T-cell (primary cell): ENCODE measurements at regions not wholly inside any gene's neighbourhood (a gene's known extent, or its start where the extent isn't known, plus 50 kb on each side); places are given as distances from the start of the nearest gene placed in this dataset.
"Not testable (repeated sequence)": the region's sequence is repeated elsewhere in the genome, so short reads cannot be mapped to it uniquely, and the experiment has no call there.

ENCODE experiments used
- ATAC-seq, 4 experiments: fragments of 200-7000 bp in 3 of 4; fragments of 150-1000 bp in 1 of 4; cut with Tn5 transposase; replicated peaks in 1 of 4; 1 replicate in 3 of 4; 2 replicates in 1 of 4; pipeline ENCODE4 v1.10.0; 2021; ENCODE audit warnings: moderate library complexity in 3 of 4, mild to moderate bottlenecking in 2 of 4, moderate number of reproducible peaks in 1 of 4
- CTCF ChIA-PET, 2 donors: fragments of 300-600 bp; sonication (Branson Sonifier 250); formaldehyde crosslinking; loops; one replicate each; lab custom pipeline; 2022; ENCODE audit warnings: antibody characterized with exemption in 2 of 2; lab: Charles Lee
- POLR2A ChIA-PET, 2 donors: fragments of 300-600 bp; sonication (Branson Sonifier 250); formaldehyde crosslinking; loops; one replicate each; lab custom pipeline; 2022; ENCODE audit warnings: antibody characterized with exemption in 2 of 2; lab: Charles Lee
- DNase-seq, 35 experiments: peaks; one replicate each; pipeline versions ENCODE4 v3.0.0 to v3.0.0-alpha.2; 2013 to 2023
- H3K27ac ChIP-seq: one replicate; pipeline ENCODE4 v1.5.1; 2013; ENCODE audit warnings: low read length
- H3K27me3 ChIP-seq, 2 experiments: replicated peaks in 1 of 2; 1 replicate in 1 of 2; 2 replicates in 1 of 2; pipeline versions ENCODE4 v1.6.1 to v1.7.0; 2013; ENCODE audit warnings: low read length in 1 of 2, mixed read lengths in 1 of 2; ENCODE audit not compliant: control insufficient read depth in 2 of 2, insufficient read depth in 2 of 2; ENCODE audit errors: extremely low read depth in 1 of 2
- H3K36me3 ChIP-seq, 2 donors: 1 replicate in 1 of 2; 2 replicates in 1 of 2; pipeline versions ENCODE4 v1.6.1 to v1.7.0; 2013; ENCODE audit warnings: low read length in 1 of 2; ENCODE audit not compliant: control insufficient read depth in 2 of 2, insufficient read depth in 1 of 2; ENCODE audit errors: extremely low read depth in 1 of 2
- H3K4me1 ChIP-seq, 2 experiments: 1 replicate in 1 of 2; 2 replicates in 1 of 2; pipeline versions ENCODE4 v1.6.1 to v1.7.0; 2013; ENCODE audit warnings: low read length in 2 of 2, mixed read lengths in 1 of 2; ENCODE audit not compliant: insufficient read depth in 2 of 2, control insufficient read depth in 1 of 2; ENCODE audit errors: extremely low read depth in 1 of 2
- H3K4me3 ChIP-seq, 2 donors: 1 replicate in 1 of 2; 2 replicates in 1 of 2; pipeline versions ENCODE4 v1.5.1 to v1.7.0; 2013; ENCODE audit warnings: mild to moderate bottlenecking in 2 of 2, low read length in 1 of 2, moderate library complexity in 1 of 2; ENCODE audit not compliant: control insufficient read depth in 1 of 2; ENCODE audit errors: extremely low read depth in 1 of 2
- H3K9me3 ChIP-seq: 2 replicates; pipeline ENCODE4 v1.7.0; 2013
- H3K27ac Mint-ChIP-seq, 2 donors: one replicate each; pipeline ENCODE4 v1.8.0; 2020 to 2021; ENCODE audit warnings: mild to moderate bottlenecking in 2 of 2, mixed read lengths in 2 of 2
- H3K27me3 Mint-ChIP-seq, 2 donors: one replicate each; pipeline ENCODE4 v1.8.0; 2021 to 2022; ENCODE audit warnings: mixed read lengths in 2 of 2
- H3K36me3 Mint-ChIP-seq: one replicate; pipeline ENCODE4 v1.8.0; 2021; ENCODE audit warnings: mixed read lengths
- H3K4me1 Mint-ChIP-seq, 3 donors: one replicate each; pipeline ENCODE4 v1.8.0; 2020 to 2022; ENCODE audit warnings: mixed read lengths in 3 of 3, mild to moderate bottlenecking in 1 of 3
- H3K4me3 Mint-ChIP-seq, 3 donors: one replicate each; pipeline ENCODE4 v1.8.0; 2020 to 2022; ENCODE audit warnings: mild to moderate bottlenecking in 3 of 3, mixed read lengths in 3 of 3, moderate library complexity in 3 of 3
- H3K9me3 Mint-ChIP-seq, 3 donors: one replicate each; pipeline ENCODE4 v1.8.0; 2020 to 2022; ENCODE audit warnings: mixed read lengths in 3 of 3
- WGBS: methylation state at CpG from one replicate; pipeline ENCODE4 v1.1.5; 2013; ENCODE audit warnings: missing lambda C conversion rate; ENCODE audit not compliant: insufficient coverage; 5-methylcytosine and 5-hydroxymethylcytosine counted together

GRCh38 chr6:62999796-63000195 is 211.5 kb upstream of the FKBP1C start:
- H3K27ac ChIP-seq, result no peak overlapping the region
- no peaks in the 10 kb centered on the region for H3K36me3 Mint-ChIP-seq
- H3K4me1 Mint-ChIP-seq, result no peaks in the 10 kb centered on the region
- no peaks in the 10 kb centered on the region for H3K36me3 ChIP-seq
- WGBS, result no CpG with 5 or more reads among the region's 1 CpG
- no peak overlapping the region for H3K27ac Mint-ChIP-seq
- H3K4me3 Mint-ChIP-seq, result no peak overlapping the region
- H3K4me1 ChIP-seq, result no peaks in the 10 kb centered on the region
- H3K4me3 ChIP-seq, result no peak overlapping the region
- peaks cover 2% of the 10 kb centered on the region for H3K9me3 ChIP-seq
- H3K9me3 Mint-ChIP-seq, result peaks cover 0 to 6% (median 4%) of the 10 kb centered on the region in 3 donors
- no peaks in the 10 kb centered on the region for H3K27me3 Mint-ChIP-seq
- ATAC-seq (no peak), DNase-seq (no peak)
- CTCF ChIA-PET, result no interaction called here
- no peaks in the 10 kb centered on the region for H3K27me3 ChIP-seq
- POLR2A ChIA-PET, result no interaction called here

- CTCF ChIA-PET, POLR2A ChIA-PET: not testable (repeated sequence)
These were observed 205.3 kb upstream of the FKBP1C start for GRCh38 chr6:63006018-63006417.

GRCh38 chr6:63010962-63011361 is 200.3 kb upstream of the FKBP1C start:
- CTCF ChIA-PET, POLR2A ChIA-PET, H3K4me1 ChIP-seq, H3K9me3 Mint-ChIP-seq, H3K4me3 Mint-ChIP-seq, H3K27ac Mint-ChIP-seq, H3K4me3 ChIP-seq, ATAC-seq, H3K36me3 ChIP-seq, H3K27me3 Mint-ChIP-seq, H3K36me3 Mint-ChIP-seq, H3K27me3 ChIP-seq, H3K27ac ChIP-seq, H3K4me1 Mint-ChIP-seq, DNase-seq, H3K9me3 ChIP-seq: not testable (repeated sequence)
- WGBS, result 50% methylated on average over 2 of the region's 3 CpGs

More at GRCh38 chr6:63006018-63006417, 205.3 kb upstream of the FKBP1C start:
- peaks cover 9 to 11% (median 11%) of the 10 kb centered on the region in 3 donors for H3K9me3 Mint-ChIP-seq
- not testable (repeated sequence) for H3K9me3 ChIP-seq, H3K4me3 Mint-ChIP-seq, H3K36me3 ChIP-seq, H3K27me3 ChIP-seq, H3K4me1 Mint-ChIP-seq, ATAC-seq, H3K4me3 ChIP-seq, H3K4me1 ChIP-seq, H3K36me3 Mint-ChIP-seq, H3K27ac ChIP-seq, DNase-seq, H3K27ac Mint-ChIP-seq, H3K27me3 Mint-ChIP-seq
- WGBS, result 30% methylated on average over 1 of the region's 7 CpGs

GRCh38 chr6:63014290-63014689 is 197.0 kb upstream of the FKBP1C start:
- no peak overlapping the region for H3K27ac Mint-ChIP-seq
- POLR2A ChIA-PET, result interaction anchor here in 1 of 2 donors (0.7 kb wide), 1 partner anchor 1756 kb away, joined by 3 read pairs; no protein-coding TSS in a partner anchor

GRCh38 chr6:63022631-63023030 is 188.6 kb upstream of the FKBP1C start:
- peaks cover 0 to 12% (median 2%) of the 10 kb centered on the region in 3 donors for H3K9me3 Mint-ChIP-seq
- POLR2A ChIA-PET, result no interaction called here
- WGBS, result no CpG with 5 or more reads among the region's 2 CpGs
- no peaks in the 10 kb centered on the region for H3K9me3 ChIP-seq
- H3K4me3 Mint-ChIP-seq, result no peak overlapping the region
- H3K36me3 ChIP-seq, result no peaks in the 10 kb centered on the region
- no peaks in the 10 kb centered on the region for H3K27me3 ChIP-seq
- CTCF ChIA-PET, result no interaction called here
- H3K27ac ChIP-seq, result no peak overlapping the region
- H3K36me3 Mint-ChIP-seq, result no peaks in the 10 kb centered on the region
- no peak overlapping the region for H3K4me3 ChIP-seq
- DNase-seq (no peak), ATAC-seq (no peak)
- no peaks in the 10 kb centered on the region for H3K4me1 Mint-ChIP-seq
- no peaks in the 10 kb centered on the region for H3K27me3 Mint-ChIP-seq
- H3K27ac Mint-ChIP-seq, result peak overlapping the region in 1 of 2 donors; percentile 34
- no peaks in the 10 kb centered on the region for H3K4me1 ChIP-seq

More at GRCh38 chr6:63014290-63014689, 197.0 kb upstream of the FKBP1C start:
- H3K4me3 Mint-ChIP-seq, result no peak overlapping the region
- DNase-seq (no peak), ATAC-seq (no peak)
- H3K4me1 ChIP-seq, result no peaks in the 10 kb centered on the region
- no peaks in the 10 kb centered on the region for H3K27me3 Mint-ChIP-seq
- WGBS, result no CpG with 5 or more reads among the region's 1 CpG
- H3K27me3 ChIP-seq, result no peaks in the 10 kb centered on the region
- no peak overlapping the region for H3K27ac ChIP-seq
- H3K4me1 Mint-ChIP-seq, result no peaks in the 10 kb centered on the region
- H3K9me3 ChIP-seq, result no peaks in the 10 kb centered on the region
- CTCF ChIA-PET, result no interaction called here
- no peaks in the 10 kb centered on the region for H3K9me3 Mint-ChIP-seq
- H3K36me3 Mint-ChIP-seq, result no peaks in the 10 kb centered on the region
- no peaks in the 10 kb centered on the region for H3K36me3 ChIP-seq
- H3K4me3 ChIP-seq, result no peak overlapping the region

GRCh38 chr6:63023726-63024125 is 187.5 kb upstream of the FKBP1C start:
- DNase-seq (no peak), ATAC-seq (no peak)
- ChIA-PET POLR2A (no interaction called here), CTCF (no interaction called here)
- Histone ChIP-seq H3K4me1 (no peaks in the 10 kb centered on the region), H3K4me3 (no peak overlapping the region), H3K27ac (no peak overlapping the region), H3K9me3 (no peaks in the 10 kb centered on the region), H3K36me3 (no peaks in the 10 kb centered on the region), H3K27me3 (no peaks in the 10 kb centered on the region)
- 100% methylated on average over 1 of the region's 4 CpGs for WGBS
- no peaks in the 10 kb centered on the region for H3K4me1 Mint-ChIP-seq
- H3K27me3 Mint-ChIP-seq, result no peaks in the 10 kb centered on the region
- no peak overlapping the region for H3K4me3 Mint-ChIP-seq
- no peak overlapping the region for H3K27ac Mint-ChIP-seq
- H3K9me3 Mint-ChIP-seq, result peaks cover 0 to 12% (median 6%) of the 10 kb centered on the region in 3 donors
- H3K36me3 Mint-ChIP-seq, result no peaks in the 10 kb centered on the region

- Histone ChIP-seq H3K9me3 (no peaks in the 10 kb centered on the region), H3K4me1 (no peaks in the 10 kb centered on the region), H3K27me3 (no peaks in the 10 kb centered on the region), H3K27ac (no peak overlapping the region), H3K4me3 (no peak overlapping the region), H3K36me3 (no peaks in the 10 kb centered on the region)
- H3K4me3 Mint-ChIP-seq, result no peak overlapping the region
- 90% methylated on average over 2 of the region's 3 CpGs for WGBS
- H3K36me3 Mint-ChIP-seq, result no peaks in the 10 kb centered on the region
- ChIA-PET CTCF (no interaction called here), POLR2A (no interaction called here)
- H3K27ac Mint-ChIP-seq, result no peak overlapping the region
- H3K27me3 Mint-ChIP-seq, result no peaks in the 10 kb centered on the region
- no peaks in the 10 kb centered on the region for H3K4me1 Mint-ChIP-seq
- H3K9me3 Mint-ChIP-seq, result peaks cover 5 to 18% (median 12%) of the 10 kb centered on the region in 3 donors
- ATAC-seq (no peak), DNase-seq (no peak)
These were observed 162.1 kb upstream of the FKBP1C start for GRCh38 chr6:63049216-63049615.
